Stimulated activated CD4-positive, alpha-beta T cell treated with anti-CD3 and anti-CD28 coated beads, Interleukin-1b, Interleukin-23, amount 100 ng/mL, for 48 hours (primary cell): ENCODE measurements at regions not wholly inside any gene's neighbourhood (a gene's known extent, or its start where the extent isn't known, plus 50 kb on each side); places are given as distances from the start of the nearest gene placed in this dataset.
"Not testable (repeated sequence)": the region's sequence is repeated elsewhere in the genome, so short reads cannot be mapped to it uniquely, and the experiment has no call there.

Source experiments
- DNase-seq: peaks from one replicate; pipeline ENCODE4 v3.0.0-alpha.2; 2020

- no peak for DNase-seq
These were observed 585.5 kb downstream of the TLE1 start for GRCh38 chr9:81103597-81104471.

- DNase-seq, result no peak
These were observed 592.1 kb downstream of the TLE1 start for GRCh38 chr9:81097131-81097847.

GRCh38 chr9:81096625-81097024, 592.7 kb downstream of the TLE1 start:
- DNase-seq, result no peak

- DNase-seq, result no peak
These were observed 597.3 kb downstream of the TLE1 start for GRCh38 chr9:81092057-81092456.

GRCh38 chr9:81088341-81088740, 601.0 kb downstream of the TLE1 start:
- DNase-seq, result no peak

- no peak for DNase-seq
These were observed 602.9 kb downstream of the TLE1 start for GRCh38 chr9:81086416-81086815.

- DNase-seq, result no peak
These were observed 605.4 kb downstream of the TLE1 start for GRCh38 chr9:81083854-81084512.

GRCh38 chr9:81083067-81083466, 606.3 kb downstream of the TLE1 start:
- no peak for DNase-seq

GRCh38 chr9:81082221-81082620, 607.1 kb downstream of the TLE1 start:
- no peak for DNase-seq

- DNase-seq, result no peak
These were observed 608.4 kb downstream of the TLE1 start for GRCh38 chr9:81080900-81081299.

GRCh38 chr9:81080185-81080584, 609.2 kb downstream of the TLE1 start:
- no peak for DNase-seq

GRCh38 chr9:81079055-81079454, 610.3 kb downstream of the TLE1 start:
- no peak for DNase-seq

GRCh38 chr9:81078555-81078954, 610.8 kb downstream of the TLE1 start:
- no peak for DNase-seq

GRCh38 chr9:81077572-81077971, 611.8 kb downstream of the TLE1 start:
- no peak for DNase-seq

- no peak for DNase-seq
These were observed 613.2 kb downstream of the TLE1 start for GRCh38 chr9:81076131-81076530.

- DNase-seq, result no peak
These were observed 615.1 kb downstream of the TLE1 start for GRCh38 chr9:81074221-81074620.

GRCh38 chr9:81073821-81074220, 615.5 kb downstream of the TLE1 start:
- no peak for DNase-seq

GRCh38 chr9:81072758-81073157, 616.6 kb downstream of the TLE1 start:
- DNase-seq, result no peak

GRCh38 chr9:81071108-81071507, 618.2 kb downstream of the TLE1 start:
- no peak for DNase-seq

- DNase-seq, result no peak
These were observed 618.7 kb downstream of the TLE1 start for GRCh38 chr9:81070689-81071088.

- DNase-seq, result no peak
These were observed 619.4 kb downstream of the TLE1 start for GRCh38 chr9:81069923-81070322.

GRCh38 chr9:81069038-81069795, 620.1 kb downstream of the TLE1 start:
- DNase-seq, result no peak

- not testable (repeated sequence) for DNase-seq
These were observed 626.4 kb downstream of the TLE1 start for GRCh38 chr9:81062995-81063394.
